ENCODE measurements at regions not wholly inside any gene's neighbourhood (a gene's known extent, or its start where the extent isn't known, plus 50 kb on each side); places are given as distances from the start of the nearest gene placed in this dataset.

GRCh38 chr4:123338715-123339114 lies 57.9 kb upstream of the SPRY1 start:
- DNase-seq, result no peak

- DNase-seq, result no peak
Observed at GRCh38 chr4:123339507-123340380, 56.9 kb upstream of the SPRY1 start.

GRCh38 chr4:123340381-123340701 lies 56.3 kb upstream of the SPRY1 start:
- no peak for DNase-seq

DNA sequence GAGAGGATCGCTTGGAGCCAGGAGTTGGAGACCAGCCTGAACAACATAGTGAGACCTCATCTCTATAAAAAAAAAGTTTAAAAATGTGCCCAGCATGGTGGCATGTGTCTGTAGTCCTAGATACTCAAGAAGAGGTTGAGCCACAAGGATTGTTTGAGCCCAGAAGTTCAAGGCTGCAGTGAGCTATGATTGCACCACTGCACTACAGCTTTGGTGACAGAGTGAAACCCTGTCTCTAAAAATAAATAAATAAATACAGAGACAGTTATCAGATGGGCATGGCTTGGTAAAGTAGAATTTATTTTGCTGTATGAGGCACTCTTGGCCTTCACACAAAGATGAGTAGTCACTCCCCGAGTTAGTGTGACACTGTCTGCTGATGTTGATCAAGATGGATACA lies 54.1 kb upstream of the SPRY1 start:
- no peak for DNase-seq

GRCh38 chr4:123343400-123344041 lies 53.1 kb upstream of the SPRY1 start:
- DNase-seq, result no peak

GRCh38 chr4:123345137-123345934 lies 51.3 kb upstream of the SPRY1 start:
- DNase-seq, result no peak

- DNase-seq, result no peak
Observed at GRCh38 chr4:123345935-123346300, 50.7 kb upstream of the SPRY1 start.

- no peak for DNase-seq
Observed at GRCh38 chr4:123346330-123346940, 50.2 kb upstream of the SPRY1 start.
